HG03196 (cell line): ENCODE measurements at regions not wholly inside any gene's neighbourhood (a gene's known extent, or its start where the extent isn't known, plus 50 kb on each side); places are given as distances from the start of the nearest gene placed in this dataset.
"Not testable (repeated sequence)": the region's sequence is repeated elsewhere in the genome, so short reads cannot be mapped to it uniquely, and the experiment has no call there.

Source experiments
- ATAC-seq: cut with Tn5 transposase; IDR thresholded peaks from one replicate; pipeline ENCODE4 v1.9.1; 2021; ENCODE audit not compliant: unreplicated experiment

DNA sequence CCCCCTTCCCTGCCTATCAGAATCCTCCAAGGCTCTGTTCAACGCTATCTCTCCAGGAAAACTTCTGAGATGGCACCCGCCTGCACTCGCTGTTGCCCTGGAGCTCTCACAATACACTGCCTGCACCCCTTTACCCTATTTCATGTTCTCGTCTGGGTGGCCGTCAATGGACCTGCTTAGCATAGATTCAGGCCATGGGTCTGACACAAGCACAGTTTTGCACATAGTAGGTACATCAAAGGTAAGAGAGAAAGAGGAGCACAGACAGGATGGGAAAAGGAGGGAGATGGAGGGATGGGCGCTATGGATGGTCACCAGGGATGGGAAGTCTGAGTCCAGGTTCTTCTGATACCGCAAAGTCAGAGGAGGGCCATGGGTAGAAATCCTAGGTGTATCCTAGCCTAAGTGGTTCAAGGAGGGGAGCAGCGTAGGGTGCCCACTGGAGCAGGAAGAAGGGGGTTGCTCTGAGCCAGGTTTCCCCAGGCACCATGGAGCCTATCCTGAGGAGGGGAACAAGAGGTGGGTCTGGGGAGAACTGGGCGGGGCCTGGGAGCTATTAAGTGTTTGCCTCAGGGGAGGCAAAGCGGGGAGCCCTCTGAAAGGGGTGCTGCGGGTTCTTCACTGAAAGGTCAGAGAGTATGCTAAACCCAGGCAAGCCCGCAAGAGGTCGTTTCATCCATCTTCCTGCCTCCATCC, 89.3 kb downstream of the MRPL14 start:
- ATAC-seq = no peak

DNA sequence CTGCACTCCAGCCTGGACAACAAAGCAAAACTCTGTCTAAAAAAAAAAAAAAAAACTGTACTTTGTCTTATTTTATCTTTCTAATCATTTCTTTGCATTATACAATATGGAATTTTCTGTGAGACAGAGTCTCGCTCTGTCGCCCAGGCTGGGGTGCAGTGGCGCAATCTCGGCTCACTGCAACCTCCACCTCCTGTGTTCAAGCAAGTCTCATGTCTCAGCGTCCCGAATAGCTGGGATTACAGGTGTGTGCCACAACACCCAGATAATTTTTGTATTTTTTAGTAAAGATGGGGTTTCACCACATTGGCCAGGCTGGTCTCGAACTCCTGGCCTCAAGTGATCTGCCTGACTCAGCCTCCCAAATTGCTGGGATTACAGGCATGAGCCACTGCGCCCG, 90.0 kb downstream of the MRPL14 start:
- not testable (repeated sequence) for ATAC-seq

- no peak for ATAC-seq
Measured at GRCh38 chr6:44036699-44037101, 90.6 kb downstream of the MRPL14 start.

DNA sequence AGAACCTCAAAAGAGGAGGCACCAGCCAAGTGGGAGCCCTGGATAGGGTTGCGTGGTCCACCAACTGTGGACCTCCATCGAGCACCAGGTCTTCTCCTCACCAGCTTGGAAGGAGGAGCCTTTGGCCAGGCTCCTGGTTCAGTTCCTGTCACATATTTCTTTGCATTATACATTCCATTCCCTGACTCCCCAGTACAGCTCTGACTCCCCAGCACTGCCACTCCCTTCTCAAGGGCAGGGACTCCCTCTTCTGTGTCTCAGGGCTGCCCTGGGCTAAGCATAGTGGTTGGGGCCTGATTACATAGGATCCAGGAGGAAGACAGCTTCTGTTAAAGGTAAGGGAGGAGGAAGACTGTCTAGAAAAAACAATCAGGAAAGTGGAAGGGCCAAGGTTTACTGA, 91.1 kb downstream of the MRPL14 start:
- no peak for ATAC-seq

DNA sequence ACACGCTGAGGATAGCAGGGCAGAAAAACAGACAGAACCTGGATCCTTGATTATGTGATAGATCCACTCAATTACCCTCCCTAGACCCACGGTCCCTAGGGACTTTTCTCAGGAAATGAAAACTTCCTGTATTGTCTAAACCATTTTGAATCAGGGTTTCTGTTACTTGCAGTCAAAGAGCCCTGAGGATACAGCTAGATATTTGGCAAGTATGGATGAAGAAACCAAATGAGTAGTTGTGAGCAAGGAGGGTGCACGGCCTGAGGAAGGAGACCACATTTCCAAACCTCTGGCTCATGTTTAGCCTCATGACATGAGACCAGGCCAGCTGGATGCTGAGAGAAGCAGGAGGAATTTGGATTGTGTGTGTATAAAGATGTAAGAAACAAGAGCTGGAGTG, 91.6 kb downstream of the MRPL14 start:
- ATAC-seq = no peak

DNA sequence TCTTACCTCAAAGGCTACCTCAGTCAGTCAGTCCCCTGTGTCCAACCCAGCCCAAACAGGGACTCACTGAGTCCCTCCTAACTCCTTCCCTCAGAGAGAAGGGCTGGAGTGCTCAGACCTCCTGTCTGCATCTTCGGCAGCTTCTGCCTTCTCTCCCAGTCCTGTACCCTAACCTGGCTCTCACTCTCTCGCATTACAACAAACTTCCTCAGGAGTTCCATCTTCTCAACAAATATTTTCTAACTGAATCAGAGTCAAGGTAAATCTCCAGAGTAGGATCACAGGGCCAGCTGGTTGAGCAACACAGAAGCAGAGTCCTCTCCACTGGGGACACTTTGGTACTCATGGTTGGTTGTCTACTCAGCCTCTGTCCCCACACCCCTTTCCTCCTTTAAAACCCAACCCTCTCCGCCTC, 92.3 kb downstream of the MRPL14 start:
- no peak for ATAC-seq

- no peak for ATAC-seq
Measured at GRCh38 chr6:44034391-44034861, 92.8 kb downstream of the MRPL14 start.

DNA sequence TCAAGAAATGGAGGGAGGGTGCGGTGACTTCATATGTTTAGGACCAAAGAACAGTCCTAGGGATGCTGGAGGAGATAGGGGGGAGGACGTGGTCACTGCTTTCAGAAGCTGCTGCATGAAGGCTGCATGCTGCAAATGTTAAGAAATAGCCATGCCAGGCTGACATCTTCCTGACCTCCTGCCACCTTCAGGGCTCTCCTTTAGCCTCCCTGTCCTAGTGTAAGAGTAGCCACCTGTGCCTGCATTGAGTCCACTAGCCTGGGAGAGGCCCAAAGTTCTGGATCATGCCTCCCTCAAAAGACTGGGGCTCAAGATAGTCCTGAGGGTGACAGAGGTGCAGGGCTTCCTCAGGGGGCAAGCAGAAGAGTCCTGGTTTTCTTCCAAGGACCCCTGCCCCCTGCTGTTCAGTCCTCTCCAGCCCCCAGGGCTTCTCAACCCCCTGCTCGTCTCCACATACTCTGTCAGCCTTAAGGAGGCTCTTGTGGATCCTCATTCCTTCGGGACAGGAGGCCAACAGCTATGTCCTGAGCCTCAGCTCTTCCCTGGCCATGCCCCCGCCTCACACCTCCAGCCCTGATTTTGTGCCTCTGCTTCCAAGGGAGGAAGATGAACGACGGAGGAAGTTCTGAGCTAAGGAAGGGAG, 96.3 kb downstream of the MRPL14 start:
- no peak for ATAC-seq

DNA sequence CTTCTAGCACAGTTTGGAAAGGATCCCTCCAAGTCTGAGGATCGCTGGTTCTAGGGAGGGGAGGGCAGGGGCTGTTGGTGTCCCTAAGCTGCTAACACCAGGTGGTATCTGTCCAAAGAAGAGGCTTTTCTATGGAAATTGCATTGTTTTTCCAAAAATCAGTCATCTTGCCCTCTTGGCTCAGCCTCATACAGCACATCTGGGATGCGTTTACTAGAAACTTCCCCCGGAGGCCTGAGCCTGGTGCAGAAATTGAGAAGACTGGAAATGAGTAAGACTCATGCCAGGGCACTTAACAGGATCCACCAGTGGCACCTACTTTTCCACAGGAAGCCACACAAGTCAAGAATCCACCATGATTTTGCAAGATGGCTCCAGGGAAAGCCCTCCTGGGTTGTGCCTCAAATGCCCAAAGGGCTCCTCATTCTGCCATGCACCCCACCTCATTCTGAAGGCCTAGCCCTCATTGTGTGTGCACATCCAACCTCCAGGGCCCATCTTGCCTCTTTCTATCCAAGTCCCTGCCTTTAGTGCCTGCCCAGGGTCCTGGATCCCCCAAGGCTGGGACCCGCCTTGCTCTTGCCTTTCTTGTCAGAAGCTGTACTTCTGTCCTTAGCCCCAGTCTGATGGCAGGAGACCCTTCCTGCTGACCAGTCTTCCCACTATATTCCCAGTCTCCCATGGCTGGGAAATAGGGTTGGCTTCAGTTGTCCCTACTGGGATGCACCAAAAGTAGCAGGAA, 97.6 kb downstream of the MRPL14 start:
- no peak for ATAC-seq

- no peak for ATAC-seq
Measured at GRCh38 chr6:44028789-44029310, 98.4 kb downstream of the MRPL14 start.

DNA sequence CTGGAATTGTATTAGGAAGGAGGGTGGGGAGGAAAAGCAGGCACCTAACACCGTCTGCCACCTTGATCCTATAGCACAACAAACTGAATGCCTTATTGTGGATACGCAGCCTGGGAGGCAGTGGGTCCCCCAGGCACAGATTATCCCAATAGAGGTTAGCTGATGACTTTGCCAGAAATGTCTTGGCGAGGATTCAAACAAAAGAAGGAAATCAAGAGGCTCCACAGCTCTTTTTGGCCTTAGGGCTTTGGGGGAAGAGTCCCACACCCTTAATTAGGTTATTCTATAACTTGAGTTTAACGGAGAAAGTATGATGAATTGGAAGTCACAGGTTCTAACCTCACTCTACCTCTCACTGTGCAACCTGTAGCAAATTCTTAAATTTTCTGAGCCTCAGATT, 102.0 kb downstream of the MRPL14 start:
- no peak for ATAC-seq

- ATAC-seq = no peak
Measured at GRCh38 chr6:44024574-44025219, 102.6 kb downstream of the MRPL14 start.

GRCh38 chr6:44023586-44024454, 103.4 kb downstream of the MRPL14 start:
- ATAC-seq = no peak

GRCh38 chr6:44022671-44023352, 104.4 kb downstream of the MRPL14 start:
- ATAC-seq = no peak

DNA sequence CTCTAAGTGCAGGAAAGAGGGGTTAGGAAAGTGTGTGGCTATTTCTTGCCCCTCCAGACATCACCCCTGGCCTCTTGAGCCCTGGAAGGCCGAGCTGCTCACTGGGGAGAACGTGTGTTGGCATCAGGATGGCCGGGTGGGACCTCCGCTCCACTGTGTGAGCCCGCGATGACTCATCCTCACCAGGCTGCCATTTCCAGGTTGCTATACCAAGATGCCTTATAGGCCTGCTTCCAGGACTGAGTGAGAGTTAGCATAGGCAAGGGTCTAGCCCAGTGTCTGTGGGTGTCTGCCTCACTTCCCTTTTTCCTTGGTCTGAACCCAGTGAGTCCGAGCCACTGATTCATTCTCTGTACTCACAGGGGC, 105.0 kb downstream of the MRPL14 start:
- no peak for ATAC-seq

DNA sequence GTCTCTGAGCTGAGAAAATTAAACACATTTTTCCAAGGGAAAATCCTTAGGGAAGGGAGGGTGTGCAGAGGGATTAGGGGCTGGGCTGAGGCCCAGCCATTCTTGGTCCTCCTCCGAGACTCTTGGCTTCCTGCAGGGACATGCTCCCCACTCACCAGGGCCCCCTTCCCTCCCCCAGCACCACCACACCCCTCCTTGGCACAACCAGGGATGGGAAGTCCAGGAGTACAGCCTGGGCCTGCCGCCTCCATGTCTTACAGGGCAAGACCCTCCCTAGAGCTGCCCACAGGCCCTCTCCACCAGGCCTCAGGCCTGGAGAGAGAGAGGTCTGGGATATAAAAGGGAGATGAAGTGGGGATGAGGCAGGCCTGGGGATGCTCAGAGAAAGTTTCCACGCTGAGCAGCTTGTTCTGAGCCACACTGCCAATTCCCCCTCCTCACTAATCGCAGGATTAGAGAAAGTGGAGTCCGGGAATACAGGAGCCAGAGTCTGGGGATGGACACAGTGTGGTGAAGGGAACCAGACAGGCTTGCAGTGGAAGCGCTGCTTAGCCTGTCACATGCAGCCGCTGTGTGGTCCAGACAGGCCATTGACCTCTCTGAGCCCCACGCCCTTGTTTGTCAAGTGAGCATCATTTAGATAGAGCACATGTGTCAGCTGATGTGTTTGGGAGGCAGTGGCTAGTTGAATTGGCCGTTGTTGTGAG, 105.5 kb downstream of the MRPL14 start:
- ATAC-seq = no peak

GRCh38 chr6:44020664-44021425, 106.4 kb downstream of the MRPL14 start:
- ATAC-seq = no peak

DNA sequence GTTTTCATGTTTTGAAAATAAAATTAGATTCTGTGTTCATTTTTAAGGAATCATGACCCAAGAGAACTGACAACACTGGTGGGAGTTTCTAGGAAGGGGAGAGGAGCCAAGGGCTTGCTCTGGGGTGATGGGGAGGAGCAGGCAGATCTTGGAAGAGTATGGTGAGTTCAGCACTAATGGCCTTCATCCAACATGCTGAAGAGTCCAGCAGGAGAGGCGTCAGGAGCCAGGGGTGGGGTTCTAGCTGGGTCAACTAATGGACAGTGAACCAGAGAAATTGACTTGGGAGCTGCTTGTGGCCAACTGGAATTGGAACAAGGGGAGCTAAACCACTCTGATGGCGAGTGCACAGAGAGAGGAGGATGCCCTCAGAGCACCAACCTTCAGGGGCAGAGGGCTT, 107.1 kb downstream of the MRPL14 start:
- no peak for ATAC-seq
